ENCODE measurements at regions not wholly inside any gene's neighbourhood (a gene's known extent, or its start where the extent isn't known, plus 50 kb on each side); places are given as distances from the start of the nearest gene placed in this dataset.

- TF ChIP-seq CTCF (IDR thresholded peaks at IDR 0.05) (no peak), POLR2AphosphoS5 (IDR thresholded peaks at IDR 0.05; ENCODE audit: insufficient read depth in 1 of 2, low read depth in 1 of 2) (no peak), POLR2A (IDR thresholded peaks at IDR 0.05) (no peak)
Observed at GRCh38 chr2:78201064-78201575, 678.9 kb upstream of the LRRTM4 start.

Data from vagina (tissue), 2 donors.